ENCODE measurements at regions not wholly inside any gene's neighbourhood (a gene's known extent, or its start where the extent isn't known, plus 50 kb on each side); places are given as distances from the start of the nearest gene placed in this dataset.

GRCh38 chr7:115088893-115089292 is 167.0 kb downstream of the MDFIC start:
- H3K4me3 ChIP-seq (ENCODE audit: low read depth, low read length) = no peak overlapping the region
- in situ Hi-C loops (cut with HindIII; ENCODE audit: low sequenced_read_pairs) = no loop called here
- no peak for DNase-seq (ENCODE audit: low read depth, low spot score)
- TF ChIP-seq CTCF (IDR thresholded peaks at IDR 0.05; ENCODE audit: low read depth, low read length) = no peak

- in situ Hi-C loops (cut with HindIII; ENCODE audit: low sequenced_read_pairs) = no loop called here
- H3K4me3 ChIP-seq (ENCODE audit: low read depth, low read length) = no peak overlapping the region
- no peak for TF ChIP-seq CTCF (IDR thresholded peaks at IDR 0.05; ENCODE audit: low read depth, low read length)
- DNase-seq (ENCODE audit: low read depth, low spot score) = peak; percentile 85
These were observed 165.5 kb downstream of the MDFIC start for GRCh38 chr7:115087437-115087836.

- DNase-seq (ENCODE audit: low read depth, low spot score) = no peak
- no peak for TF ChIP-seq CTCF (IDR thresholded peaks at IDR 0.05; ENCODE audit: low read depth, low read length)
- in situ Hi-C loops (cut with HindIII; ENCODE audit: low sequenced_read_pairs) = no loop called here
- H3K4me3 ChIP-seq (ENCODE audit: low read depth, low read length) = no peak overlapping the region
These were observed 164.4 kb downstream of the MDFIC start for GRCh38 chr7:115086146-115086841.

- no peak for DNase-seq (ENCODE audit: low read depth, low spot score)
- H3K4me3 ChIP-seq (ENCODE audit: low read depth, low read length) = no peak overlapping the region
- no peak for TF ChIP-seq CTCF (IDR thresholded peaks at IDR 0.05; ENCODE audit: low read depth, low read length)
- in situ Hi-C loops (cut with HindIII; ENCODE audit: low sequenced_read_pairs) = no loop called here
These were observed 163.5 kb downstream of the MDFIC start for GRCh38 chr7:115085421-115085820.

- H3K4me3 ChIP-seq (ENCODE audit: low read depth, low read length) = no peak overlapping the region
- no peak for TF ChIP-seq CTCF (IDR thresholded peaks at IDR 0.05; ENCODE audit: low read depth, low read length)
- DNase-seq (ENCODE audit: low read depth, low spot score) = no peak
- in situ Hi-C loops (cut with HindIII; ENCODE audit: low sequenced_read_pairs) = no loop called here
These were observed 162.0 kb downstream of the MDFIC start for GRCh38 chr7:115083935-115084334.

GRCh38 chr7:115081772-115082171 is 159.9 kb downstream of the MDFIC start:
- no peak for DNase-seq (ENCODE audit: low read depth, low spot score)
- H3K4me3 ChIP-seq (ENCODE audit: low read depth, low read length) = no peak overlapping the region
- no peak for TF ChIP-seq CTCF (IDR thresholded peaks at IDR 0.05; ENCODE audit: low read depth, low read length)
- in situ Hi-C loops (cut with HindIII; ENCODE audit: low sequenced_read_pairs) = no loop called here
